Upper lobe of left lung (tissue), 6 donors: ENCODE measurements at regions not wholly inside any gene's neighbourhood (a gene's known extent, or its start where the extent isn't known, plus 50 kb on each side); places are given as distances from the start of the nearest gene placed in this dataset.
"Not testable (repeated sequence)": the region's sequence is repeated elsewhere in the genome, so short reads cannot be mapped to it uniquely, and the experiment has no call there.

Experiments used
- ATAC-seq, 2 donors: fragments of 200-7000 bp; cut with Tn5 transposase; one replicate each; pipeline ENCODE4 v1.9.1; 2022; ENCODE audit warnings: mild to moderate bottlenecking in 2 of 2, moderate library complexity in 2 of 2; ENCODE audit not compliant: low FRiP score in 2 of 2
- DNase-seq, 2 donors: peaks; one replicate each; pipeline ENCODE4 v3.0.0-alpha.2; 2019 to 2020
- H3K27ac ChIP-seq, 4 donors: fragments of 200-600 bp; sonication (generic); one replicate each; pipeline ENCODE4 v1.5.1; 2016 to 2019
- H3K27me3 ChIP-seq, 4 donors: fragments of 200-600 bp; sonication (generic); one replicate each; pipeline ENCODE4 v1.5.1; 2017 to 2019
- H3K36me3 ChIP-seq, 4 donors: fragments of 200-600 bp; sonication (generic); one replicate each; pipeline ENCODE4 v1.5.1; 2016 to 2019
- H3K4me1 ChIP-seq, 4 donors: fragments of 200-600 bp; sonication (generic); one replicate each; pipeline ENCODE4 v1.5.1; 2018 to 2019
- H3K4me3 ChIP-seq, 4 donors: fragments of 200-600 bp; sonication (generic); one replicate each; pipeline ENCODE4 v1.5.1; 2017 to 2019; ENCODE audit warnings: mild to moderate bottlenecking in 2 of 4, moderate library complexity in 1 of 4
- H3K9me3 ChIP-seq, 4 donors: fragments of 200-600 bp; sonication (generic); one replicate each; pipeline ENCODE4 v1.5.1; 2018 to 2019
- CTCF ChIP-seq, 6 experiments: fragments of 450-650 bp in 4 of 6; fragments of 200-600 bp in 2 of 6; sonication (generic) in 2 of 6; IDR thresholded peaks; one replicate each; pipeline ENCODE4 v1.5.1; 2016 to 2019; ENCODE audit warnings: antibody characterized with exemption in 6 of 6
- EP300 ChIP-seq, 4 donors: sonication (generic); formaldehyde crosslinking; IDR thresholded peaks; one replicate each; pipeline ENCODE4 v1.5.1; 2017; ENCODE audit warnings: antibody characterized with exemption in 4 of 4, control low read depth in 2 of 4
- POLR2A ChIP-seq, 4 donors: fragments of 450-650 bp; IDR thresholded peaks; one replicate each; pipeline ENCODE4 v1.5.1; 2016 to 2017; ENCODE audit warnings: antibody characterized with exemption in 4 of 4, mild to moderate bottlenecking in 2 of 4
- POLR2AphosphoS5 ChIP-seq, 2 donors: sonication (generic); formaldehyde crosslinking; IDR thresholded peaks; one replicate each; pipeline ENCODE4 v1.5.1; 2017; ENCODE audit warnings: antibody characterized with exemption in 2 of 2
- WGBS, 2 donors: methylation state at CpG; one replicate each; pipeline ENCODE4 v1.1.5; 2017 to 2018; 5-methylcytosine and 5-hydroxymethylcytosine counted together
- donor health status: DM: no; HTN: no; CAD: no; lungs with moderate emphysema.
- donor health status: DM: no; HTN: yes; CAD: no; lungs with severe emphysema.

- Histone ChIP-seq H3K9me3 (no peaks in the 10 kb centered on the region), H3K4me3 (no peak overlapping the region), H3K4me1 (no peaks in the 10 kb centered on the region), H3K27me3 (no peaks in the 10 kb centered on the region), H3K27ac (no peak overlapping the region), H3K36me3 (no peaks in the 10 kb centered on the region)
- ATAC-seq (no peak), DNase-seq (no peak)
- 69% methylated on average over 4 of the region's 4 CpGs; no CpG with 5 or more reads in 1 of the 2 donors for WGBS, 2 donors
- TF ChIP-seq CTCF (IDR thresholded peaks at IDR 0.05) (no peak), POLR2A (IDR thresholded peaks at IDR 0.05) (no peak), POLR2AphosphoS5 (IDR thresholded peaks at IDR 0.05) (no peak), EP300 (IDR thresholded peaks at IDR 0.05) (no peak)
Observed at GRCh38 chrY:9619541-9619940, 91.9 kb downstream of the TSPY10 start.

- no CpG with 5 or more reads among the region's 15 CpGs for WGBS, 2 donors
- no peak for ATAC-seq
Observed at GRCh38 chrY:9623196-9623595, 95.5 kb downstream of the TSPY10 start.

GRCh38 chrY:9640595-9641132 is 113.0 kb downstream of the TSPY10 start:
- H3K27ac ChIP-seq, H3K4me1 ChIP-seq, H3K36me3 ChIP-seq, H3K4me3 ChIP-seq, ATAC-seq, H3K27me3 ChIP-seq, H3K9me3 ChIP-seq: not testable (repeated sequence)
- no CpG with 5 or more reads among the region's 28 CpGs for WGBS, 2 donors
- DNase-seq: peak in 1 of 2 donors; percentile 17

More at GRCh38 chrY:9623196-9623595, 95.5 kb downstream of the TSPY10 start:
- Histone ChIP-seq H3K27me3 (no peaks in the 10 kb centered on the region), H3K4me3 (no peak overlapping the region), H3K4me1 (no peaks in the 10 kb centered on the region), H3K27ac (no peak overlapping the region), H3K36me3 (no peaks in the 10 kb centered on the region), H3K9me3 (no peaks in the 10 kb centered on the region)
- DNase-seq: no peak
- TF ChIP-seq POLR2A (IDR thresholded peaks at IDR 0.05): no peak
- TF ChIP-seq EP300 (IDR thresholded peaks at IDR 0.05): no peak
- TF ChIP-seq CTCF (IDR thresholded peaks at IDR 0.05): no peak
- no peak for TF ChIP-seq POLR2AphosphoS5 (IDR thresholded peaks at IDR 0.05)

GRCh38 chrY:9666204-9666603 is 138.5 kb downstream of the TSPY10 start:
- H3K27me3 ChIP-seq, H3K4me1 ChIP-seq, H3K4me3 ChIP-seq, H3K36me3 ChIP-seq, DNase-seq, ATAC-seq, H3K27ac ChIP-seq, H3K9me3 ChIP-seq: not testable (repeated sequence)

GRCh38 chrY:9692481-9692880 is 164.8 kb downstream of the TSPY10 start:
- not testable (repeated sequence) for H3K36me3 ChIP-seq, H3K27me3 ChIP-seq, ATAC-seq, H3K4me1 ChIP-seq, DNase-seq, H3K9me3 ChIP-seq, H3K4me3 ChIP-seq, H3K27ac ChIP-seq
- WGBS, 2 donors: no CpG with 5 or more reads among the region's 2 CpGs

GRCh38 chrY:9716932-9717331 is 189.3 kb downstream of the TSPY10 start:
- H3K27me3 ChIP-seq, H3K27ac ChIP-seq, DNase-seq, H3K36me3 ChIP-seq, H3K4me1 ChIP-seq, H3K4me3 ChIP-seq, ATAC-seq, H3K9me3 ChIP-seq: not testable (repeated sequence)
- WGBS, 2 donors: no CpG with 5 or more reads among the region's 3 CpGs

- H3K4me3 ChIP-seq, H3K4me1 ChIP-seq, H3K9me3 ChIP-seq, ATAC-seq, H3K27ac ChIP-seq, DNase-seq, H3K27me3 ChIP-seq, H3K36me3 ChIP-seq: not testable (repeated sequence)
- no CpG with 5 or more reads among the region's 1 CpG for WGBS, 2 donors
Observed at GRCh38 chrY:9718803-9719202, 191.1 kb downstream of the TSPY10 start.

- ATAC-seq: not testable (repeated sequence)
- no CpG with 5 or more reads among the region's 3 CpGs for WGBS, 2 donors
Observed at GRCh38 chrY:9719616-9720015, 191.9 kb downstream of the TSPY10 start.

GRCh38 chrY:9737626-9738025 is 209.9 kb downstream of the TSPY10 start:
- not testable (repeated sequence) for H3K27ac ChIP-seq, H3K4me3 ChIP-seq, DNase-seq, ATAC-seq, H3K9me3 ChIP-seq, H3K27me3 ChIP-seq, H3K4me1 ChIP-seq, H3K36me3 ChIP-seq
- WGBS, 2 donors: no CpG with 5 or more reads among the region's 4 CpGs

More at GRCh38 chrY:9719616-9720015, 191.9 kb downstream of the TSPY10 start:
- H3K27me3 ChIP-seq, H3K9me3 ChIP-seq, H3K4me3 ChIP-seq, H3K27ac ChIP-seq, DNase-seq, H3K36me3 ChIP-seq, H3K4me1 ChIP-seq: not testable (repeated sequence)

- not testable (repeated sequence) for DNase-seq, H3K27me3 ChIP-seq, H3K27ac ChIP-seq, H3K4me1 ChIP-seq, H3K36me3 ChIP-seq, ATAC-seq, H3K4me3 ChIP-seq, H3K9me3 ChIP-seq
- no CpG with 5 or more reads among the region's 4 CpGs for WGBS, 2 donors
Observed at GRCh38 chrY:9755975-9756374, 228.3 kb downstream of the TSPY10 start.

GRCh38 chrY:9757488-9757887 is 229.8 kb downstream of the TSPY10 start:
- H3K27ac ChIP-seq, H3K4me3 ChIP-seq, H3K36me3 ChIP-seq, DNase-seq, H3K4me1 ChIP-seq, H3K27me3 ChIP-seq, H3K9me3 ChIP-seq, ATAC-seq: not testable (repeated sequence)
- WGBS, 2 donors: no CpG with 5 or more reads among the region's 2 CpGs
